ENCODE measurements at regions not wholly inside any gene's neighbourhood (a gene's known extent, or its start where the extent isn't known, plus 50 kb on each side); places are given as distances from the start of the nearest gene placed in this dataset.

DNA sequence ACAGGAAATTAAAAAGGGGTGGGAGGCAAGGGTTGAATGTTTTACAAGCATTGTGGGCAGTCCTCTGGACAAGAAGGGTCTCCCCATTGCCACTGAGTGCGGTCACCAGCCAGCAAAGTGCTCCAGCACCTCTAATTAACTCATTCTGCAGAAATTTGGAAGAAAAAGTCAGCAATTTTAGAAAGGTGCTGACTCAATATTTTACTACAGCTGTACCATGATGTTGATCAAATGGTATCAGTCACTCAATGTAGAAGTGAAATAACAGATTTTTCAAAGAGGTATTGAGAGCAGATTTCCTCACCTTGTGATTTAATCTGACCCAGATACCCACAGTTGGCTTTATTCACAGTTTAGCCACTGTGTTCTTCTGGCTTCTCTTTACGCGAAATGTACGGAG, 96.7 kb downstream of the PMP22 start:
- TF ChIP-seq CTCF (IDR thresholded peaks at IDR 0.05 in 2 of 3, conservative IDR thresholded peaks at IDR 0.05 in 1 of 3; ENCODE audit: borderline replicate concordance in 1 of 3, insufficient read depth in 1 of 3, low read depth in 2 of 3, low read length in 2 of 3) (no peak), POLR2A (IDR thresholded peaks at IDR 0.05; ENCODE audit: borderline replicate concordance, extremely low read depth, insufficient read depth, insufficient read length) (no peak), EZH2phosphoT487 (IDR thresholded peaks at IDR 0.05; ENCODE audit: borderline replicate concordance) (no peak), REST (IDR thresholded peaks at IDR 0.05; ENCODE audit: low read depth) (no peak)
